ENCODE measurements at regions not wholly inside any gene's neighbourhood (a gene's known extent, or its start where the extent isn't known, plus 50 kb on each side); places are given as distances from the start of the nearest gene placed in this dataset.
"Not testable (repeated sequence)": the region's sequence is repeated elsewhere in the genome, so short reads cannot be mapped to it uniquely, and the experiment has no call there.

GRCh38 chr14:37729218-37729617, 133.8 kb downstream of the TTC6 start:
- no peak for DNase-seq (ENCODE audit: insufficient read length, low spot score)
- FAIRE-seq = no peak

GRCh38 chr14:37731094-37731493, 135.7 kb downstream of the TTC6 start:
- FAIRE-seq (no peak), DNase-seq (ENCODE audit: insufficient read length, low spot score) (no peak)
- no peak for TF ChIP-seq POLR2A (IDR thresholded peaks at IDR 0.05; ENCODE audit: low read depth, low read length)

More at GRCh38 chr14:37729218-37729617, 133.8 kb downstream of the TTC6 start:
- no peak for TF ChIP-seq POLR2A (IDR thresholded peaks at IDR 0.05; ENCODE audit: low read depth, low read length)

- no peak for TF ChIP-seq POLR2A (IDR thresholded peaks at IDR 0.05; ENCODE audit: low read depth, low read length)
- no peak for FAIRE-seq
- DNase-seq (ENCODE audit: insufficient read length, low spot score) = no peak
Observed at GRCh38 chr14:37745657-37746056, 150.2 kb downstream of the TTC6 start.

- DNase-seq (ENCODE audit: insufficient read length, low spot score) = no peak
- FAIRE-seq = no peak
- TF ChIP-seq POLR2A (IDR thresholded peaks at IDR 0.05; ENCODE audit: low read depth, low read length) = no peak
Observed at GRCh38 chr14:37746140-37746832, 150.9 kb downstream of the TTC6 start.

GRCh38 chr14:37753459-37753858, 158.0 kb downstream of the TTC6 start:
- DNase-seq (ENCODE audit: insufficient read length, low spot score) (no peak), FAIRE-seq (no peak)
- no peak for TF ChIP-seq POLR2A (IDR thresholded peaks at IDR 0.05; ENCODE audit: low read depth, low read length)

- not testable (repeated sequence) for DNase-seq (ENCODE audit: insufficient read length, low spot score); FAIRE-seq
Observed at GRCh38 chr14:37760275-37760674, 164.8 kb downstream of the TTC6 start.

- no peak for TF ChIP-seq POLR2A (IDR thresholded peaks at IDR 0.05; ENCODE audit: low read depth, low read length)
- no peak for FAIRE-seq
Observed at GRCh38 chr14:37763266-37763665, 167.8 kb downstream of the TTC6 start.

GRCh38 chr14:37772283-37772682, 176.9 kb downstream of the TTC6 start:
- not testable (repeated sequence) for FAIRE-seq; DNase-seq (ENCODE audit: insufficient read length, low spot score)

More at GRCh38 chr14:37763266-37763665, 167.8 kb downstream of the TTC6 start:
- DNase-seq (ENCODE audit: insufficient read length, low spot score) = no peak

GRCh38 chr14:37776791-37777499, 181.5 kb downstream of the TTC6 start:
- DNase-seq (ENCODE audit: insufficient read length, low spot score) = no peak
- no peak for TF ChIP-seq POLR2A (IDR thresholded peaks at IDR 0.05; ENCODE audit: low read depth, low read length)
- FAIRE-seq = no peak

- no peak for TF ChIP-seq POLR2A (IDR thresholded peaks at IDR 0.05; ENCODE audit: low read depth, low read length)
- FAIRE-seq = no peak
Observed at GRCh38 chr14:37778135-37778943, 182.9 kb downstream of the TTC6 start.

GRCh38 chr14:37779480-37779879, 184.1 kb downstream of the TTC6 start:
- TF ChIP-seq POLR2A (IDR thresholded peaks at IDR 0.05; ENCODE audit: low read depth, low read length) = no peak
- FAIRE-seq (no peak), DNase-seq (ENCODE audit: insufficient read length, low spot score) (no peak)

More at GRCh38 chr14:37778135-37778943, 182.9 kb downstream of the TTC6 start:
- no peak for DNase-seq (ENCODE audit: insufficient read length, low spot score)

- FAIRE-seq; DNase-seq (ENCODE audit: insufficient read length, low spot score): not testable (repeated sequence)
Observed at GRCh38 chr14:37780731-37781130, 185.3 kb downstream of the TTC6 start.

- not testable (repeated sequence) for DNase-seq (ENCODE audit: insufficient read length, low spot score); FAIRE-seq
Observed at GRCh38 chr14:37784203-37784826, 188.9 kb downstream of the TTC6 start.

GRCh38 chr14:37784827-37785223, 189.4 kb downstream of the TTC6 start:
- not testable (repeated sequence) for DNase-seq (ENCODE audit: insufficient read length, low spot score); FAIRE-seq

- DNase-seq (ENCODE audit: insufficient read length, low spot score); FAIRE-seq: not testable (repeated sequence)
Observed at GRCh38 chr14:37785298-37785697, 189.9 kb downstream of the TTC6 start.

- not testable (repeated sequence) for FAIRE-seq; DNase-seq (ENCODE audit: insufficient read length, low spot score)
Observed at GRCh38 chr14:37786114-37786625, 190.7 kb downstream of the TTC6 start.

Measured in H54 (cell line).